22Rv1 (cell line): ENCODE measurements at regions not wholly inside any gene's neighbourhood (a gene's known extent, or its start where the extent isn't known, plus 50 kb on each side); places are given as distances from the start of the nearest gene placed in this dataset.

Experiments used
- CTCF ChIP-seq: fragments of 450-650 bp; IDR thresholded peaks from 2 replicates; pipeline ENCODE4 v1.5.1; 2017; ENCODE audit warnings: mild to moderate bottlenecking
- ZFX ChIP-seq: fragments of 450-650 bp; IDR thresholded peaks from 2 replicates; pipeline ENCODE4 v1.6.1; 2017; ENCODE audit warnings: antibody characterized with exemption, borderline replicate concordance

- TF ChIP-seq CTCF (no peak), ZFX (no peak)
Observed at GRCh38 chr5:116361979-116362577, 212.5 kb downstream of the SEMA6A start.
